ENCODE measurements at regions not wholly inside any gene's neighbourhood (a gene's known extent, or its start where the extent isn't known, plus 50 kb on each side); places are given as distances from the start of the nearest gene placed in this dataset.

- peak in 2 of 3 experiments; percentile 9 to 38 for DNase-seq
These were observed 236.5 kb upstream of the GRIP1 start for GRCh38 chr12:66915306-66915904.

GRCh38 chr12:66916189-66916588 is 237.3 kb upstream of the GRIP1 start:
- no peak for DNase-seq

- DNase-seq = no peak
These were observed 240.6 kb upstream of the GRIP1 start for GRCh38 chr12:66919466-66919865.

GRCh38 chr12:66920205-66920604 is 241.3 kb upstream of the GRIP1 start:
- no peak for DNase-seq

DNA sequence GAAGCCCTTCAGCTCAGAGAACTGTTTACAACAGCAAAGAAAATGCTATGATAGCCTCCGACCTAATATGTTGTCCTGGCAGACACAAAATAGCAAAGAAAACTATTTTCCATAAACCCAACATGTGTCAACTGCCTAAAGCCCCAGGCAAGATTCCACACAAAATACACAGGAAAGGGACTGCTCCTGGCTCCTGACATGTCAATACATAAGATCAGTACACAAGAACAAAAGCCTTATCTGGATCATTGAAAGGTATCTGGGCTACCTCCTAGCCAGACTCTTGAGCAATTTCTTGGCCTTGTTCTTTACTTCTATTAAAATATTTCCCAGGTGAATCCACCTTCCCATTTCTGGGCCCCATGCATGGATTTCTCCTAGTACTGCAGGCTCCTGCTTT is 242.3 kb upstream of the GRIP1 start:
- DNase-seq = peak in 1 of 3 experiments; percentile 18

GRCh38 chr12:66925083-66925482 is 246.2 kb upstream of the GRIP1 start:
- no peak for DNase-seq

- no peak for DNase-seq
These were observed 250.2 kb upstream of the GRIP1 start for GRCh38 chr12:66929121-66929520.

- DNase-seq = no peak
These were observed 252.2 kb upstream of the GRIP1 start for GRCh38 chr12:66931091-66931490.

DNA sequence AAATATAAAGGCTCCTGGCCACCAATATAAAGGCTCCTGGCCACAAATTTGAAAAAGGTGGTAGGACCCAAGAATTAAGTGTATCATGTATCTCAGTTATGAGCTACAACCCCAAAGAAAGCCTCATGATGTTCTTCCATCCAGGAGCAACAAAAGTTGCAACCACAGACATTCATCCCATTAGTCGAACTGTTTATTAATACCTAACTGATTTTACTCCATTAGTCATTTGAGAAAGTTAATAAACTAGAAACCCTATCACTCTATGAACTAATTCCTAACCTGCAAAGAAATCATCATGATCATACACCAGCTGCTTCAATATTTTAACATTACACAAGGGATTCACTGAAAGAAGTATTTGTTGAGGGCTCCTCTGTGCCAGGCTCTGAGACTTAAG is 253.2 kb upstream of the GRIP1 start:
- no peak for DNase-seq

- no peak for DNase-seq
These were observed 255.6 kb upstream of the GRIP1 start for GRCh38 chr12:66934302-66935062.

GRCh38 chr12:66941150-66941549 is 262.3 kb upstream of the GRIP1 start:
- DNase-seq = no peak

- no peak for DNase-seq
These were observed 264.0 kb upstream of the GRIP1 start for GRCh38 chr12:66942741-66943465.

- no peak for DNase-seq
These were observed 265.5 kb upstream of the GRIP1 start for GRCh38 chr12:66944365-66944764.

- no peak for DNase-seq
These were observed 266.4 kb upstream of the GRIP1 start for GRCh38 chr12:66945189-66945817.

GRCh38 chr12:66947119-66947518 is 268.2 kb upstream of the GRIP1 start:
- no peak for DNase-seq

DNA sequence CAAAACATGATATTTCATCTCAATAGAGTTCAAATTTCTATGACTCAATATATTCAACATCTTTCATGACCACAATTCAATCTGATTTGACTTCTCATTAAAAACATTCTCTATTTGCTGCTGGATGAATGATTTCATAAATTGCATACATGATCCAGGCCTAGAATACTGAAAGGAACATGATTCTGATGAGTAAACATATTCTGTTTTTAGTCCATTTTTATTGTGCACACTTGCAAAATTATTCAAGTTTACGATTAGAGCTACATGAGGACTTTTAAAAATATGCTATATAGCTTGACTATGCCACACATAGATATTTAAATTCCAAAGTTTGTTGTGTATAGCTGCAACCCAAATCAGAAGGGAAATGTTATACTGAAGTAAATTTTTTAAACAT is 273.8 kb upstream of the GRIP1 start:
- DNase-seq = no peak

DNA sequence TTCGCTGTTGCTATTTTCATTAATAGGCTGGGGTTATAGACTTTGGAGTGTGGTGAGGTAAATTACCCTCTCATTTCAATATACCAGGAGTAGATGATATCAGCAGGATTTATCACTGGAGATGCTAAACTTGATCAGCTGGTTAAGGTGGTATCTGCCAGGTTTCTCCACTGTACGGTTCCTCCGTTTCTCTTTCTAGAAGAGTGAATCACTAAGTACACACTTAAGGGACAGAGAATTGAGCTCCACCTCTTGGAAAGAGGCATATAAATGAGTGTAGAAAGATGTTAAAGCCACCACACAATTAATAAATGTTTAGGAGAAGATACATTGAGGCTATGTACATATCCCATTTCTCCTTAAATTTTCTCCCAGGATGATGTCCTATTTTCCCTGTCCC is 277.4 kb upstream of the GRIP1 start:
- no peak for DNase-seq

GRCh38 chr12:66959276-66959675 is 280.4 kb upstream of the GRIP1 start:
- no peak for DNase-seq

GRCh38 chr12:66960006-66960405 is 281.1 kb upstream of the GRIP1 start:
- no peak for DNase-seq

- no peak for DNase-seq
These were observed 282.1 kb upstream of the GRIP1 start for GRCh38 chr12:66960704-66961690.

- no peak for DNase-seq
These were observed 283.4 kb upstream of the GRIP1 start for GRCh38 chr12:66962290-66962689.

DNA sequence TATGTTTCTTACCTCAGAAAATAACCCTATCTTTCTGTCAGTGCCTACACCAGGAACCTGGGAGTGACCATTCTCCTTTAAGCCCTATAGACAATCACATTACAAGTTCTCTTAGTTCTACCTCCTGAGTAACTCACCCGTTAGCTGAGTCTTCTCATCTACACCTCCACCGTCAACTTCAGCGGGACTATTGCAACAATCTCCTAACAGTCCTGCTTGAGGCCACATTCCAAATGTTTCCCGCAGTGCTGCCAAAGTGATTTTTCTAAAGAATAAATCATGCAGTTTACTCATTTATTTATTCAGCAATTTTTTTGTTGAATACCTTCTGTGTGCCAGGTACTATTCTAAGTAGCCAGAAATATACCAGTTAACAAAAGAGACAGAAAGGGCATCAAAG is 285.0 kb upstream of the GRIP1 start:
- DNase-seq = no peak

Data from NCI-H1417 (cell line).